CMK (cell line): ENCODE measurements at regions not wholly inside any gene's neighbourhood (a gene's known extent, or its start where the extent isn't known, plus 50 kb on each side); places are given as distances from the start of the nearest gene placed in this dataset.

Experiments used
- DNase-seq: peaks from one replicate; pipeline ENCODE4 v3.0.0-alpha.2; 2010; ENCODE audit warnings: low read depth

DNA sequence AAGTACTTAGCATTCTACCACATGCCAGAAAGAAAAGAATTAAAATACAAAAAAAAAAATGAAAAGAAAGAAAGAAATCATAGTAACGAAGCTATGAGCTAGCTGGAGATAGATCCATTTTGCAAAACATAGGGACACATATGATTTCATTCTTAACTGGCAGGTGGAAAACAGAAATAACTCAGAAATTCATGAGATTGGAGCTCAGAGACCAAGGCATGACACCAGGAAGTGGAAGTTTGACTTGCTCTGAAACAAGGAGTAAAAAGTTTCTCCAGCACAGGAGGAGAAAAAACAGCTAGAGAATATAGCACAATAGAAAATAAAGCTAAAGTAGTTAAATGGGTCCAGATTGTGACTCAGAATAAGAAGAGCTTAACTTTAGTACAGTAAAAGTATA lies 278.1 kb downstream of the ZEB2 start:
- no peak for DNase-seq

DNA sequence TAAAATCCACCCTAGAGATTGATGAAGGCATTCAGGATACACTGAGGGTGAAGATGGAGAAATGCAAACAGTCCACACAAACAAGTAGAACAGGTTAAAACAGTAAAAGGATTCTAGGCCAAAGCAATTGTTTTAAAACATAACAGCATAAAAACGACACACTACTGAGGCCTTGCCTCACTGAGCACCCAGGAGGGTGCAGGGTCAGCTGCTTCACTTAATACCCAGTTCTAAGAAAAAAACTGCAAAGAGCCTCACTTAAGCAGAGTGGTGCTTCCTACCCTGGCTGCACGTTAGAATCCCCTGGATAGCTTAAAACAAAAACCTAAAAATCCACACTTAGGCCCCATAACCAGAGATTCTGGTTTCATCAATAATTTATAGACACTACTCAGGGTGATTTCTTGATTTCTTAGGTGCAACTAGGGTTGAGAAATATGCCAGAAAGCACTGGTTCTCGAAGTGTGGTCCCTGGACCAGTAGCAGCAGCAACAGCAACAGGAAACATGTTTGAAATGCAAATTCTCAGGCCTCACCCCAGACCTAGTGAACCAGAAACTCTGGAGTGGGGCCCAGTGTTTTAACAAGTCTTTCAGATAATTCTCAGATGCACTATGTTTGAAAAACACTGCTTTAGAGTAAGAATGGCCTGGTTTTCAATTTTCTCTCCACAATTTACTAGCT lies 279.1 kb downstream of the ZEB2 start:
- DNase-seq = no peak

DNA sequence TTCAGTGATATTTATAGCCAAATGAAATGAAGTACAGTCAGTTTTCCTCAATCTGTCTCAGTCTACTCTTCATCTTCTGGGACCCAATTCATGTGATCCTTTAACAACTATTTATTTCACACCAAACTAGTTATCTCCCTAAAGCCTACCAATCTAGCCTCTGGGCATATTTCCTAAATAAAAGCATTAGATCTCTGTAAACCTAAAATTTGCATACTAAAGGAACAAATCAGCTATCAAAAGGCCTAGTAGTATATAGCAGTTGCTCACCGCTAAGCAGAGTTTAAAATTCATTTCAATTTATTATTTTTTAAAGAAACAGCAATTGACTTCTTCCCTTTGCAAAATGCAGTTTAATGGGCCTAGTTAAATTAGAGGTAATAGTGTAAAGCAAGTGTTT lies 280.2 kb downstream of the ZEB2 start:
- DNase-seq = no peak

DNA sequence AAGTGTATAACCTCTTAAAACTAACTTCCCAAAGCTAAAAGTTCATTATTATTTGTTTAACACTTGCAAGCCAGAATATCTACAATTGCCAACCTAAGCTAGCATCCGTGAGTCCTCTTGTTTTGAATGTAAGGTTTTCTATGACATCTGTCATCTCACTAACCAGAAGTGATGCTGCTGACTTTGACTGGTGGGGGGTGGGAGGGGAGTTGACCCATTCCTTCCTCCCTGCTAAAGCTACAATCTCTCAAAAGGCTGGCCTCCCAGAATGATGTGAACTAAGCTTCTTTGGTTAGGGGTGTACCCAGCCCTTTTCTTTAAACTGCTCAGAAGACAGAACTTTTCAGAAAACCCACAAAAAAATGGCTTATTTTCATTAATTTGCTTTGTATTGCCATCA lies 280.6 kb downstream of the ZEB2 start:
- DNase-seq = no peak

DNA sequence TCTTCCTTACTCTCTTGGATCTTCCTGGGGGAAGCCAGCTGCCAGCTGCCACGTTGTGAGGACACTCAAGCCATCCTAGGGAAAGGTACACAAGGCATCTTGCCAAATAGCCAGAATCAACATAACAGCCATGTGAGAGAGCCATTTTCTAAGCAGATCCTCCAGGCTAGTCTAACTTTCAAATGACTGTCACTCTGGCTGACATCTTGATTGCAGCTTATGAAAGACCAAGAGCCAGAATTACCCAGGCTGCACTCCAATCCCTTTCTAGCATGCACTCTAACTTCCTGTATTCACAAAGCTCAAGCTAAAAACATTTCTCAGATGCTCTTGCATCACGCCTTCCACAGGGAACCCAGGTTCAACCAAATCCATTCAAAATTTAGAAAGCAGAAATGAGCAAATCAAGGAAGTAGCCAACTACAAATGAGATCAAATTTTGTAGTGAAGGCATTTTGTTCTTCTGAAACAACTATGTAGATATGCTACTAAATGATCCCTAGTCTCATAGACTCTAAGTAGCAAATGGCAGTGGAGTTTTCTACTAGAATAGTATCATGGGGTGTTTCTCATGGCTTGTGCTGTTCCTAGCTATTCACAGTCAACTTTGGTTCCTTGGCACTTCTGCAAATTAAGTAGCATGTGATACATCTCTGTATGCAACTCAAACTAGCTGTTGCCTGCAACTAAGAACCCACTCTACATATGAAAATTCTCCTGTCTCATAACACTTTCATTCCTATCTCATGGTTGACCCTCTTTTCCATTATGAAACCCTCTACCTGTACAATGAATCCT lies 281.9 kb downstream of the ZEB2 start:
- no peak for DNase-seq

DNA sequence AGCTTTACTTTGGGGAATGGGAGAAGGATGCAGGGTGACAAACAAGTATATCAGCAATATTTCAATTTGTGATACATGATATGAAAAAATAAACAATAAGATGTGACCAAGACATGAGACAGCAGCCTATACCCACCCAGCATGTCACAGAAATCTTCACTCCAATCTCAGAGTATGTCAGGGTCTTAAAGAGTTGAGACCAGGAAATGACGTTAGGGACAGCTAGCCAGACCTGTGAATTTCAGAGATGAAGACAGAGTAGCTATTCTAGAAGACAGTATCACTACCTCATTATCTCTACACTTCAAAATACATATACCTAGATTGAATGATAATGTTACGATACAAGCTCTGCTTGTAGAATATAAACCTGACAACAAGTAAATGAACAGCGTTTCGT lies 282.8 kb downstream of the ZEB2 start:
- DNase-seq = no peak

DNA sequence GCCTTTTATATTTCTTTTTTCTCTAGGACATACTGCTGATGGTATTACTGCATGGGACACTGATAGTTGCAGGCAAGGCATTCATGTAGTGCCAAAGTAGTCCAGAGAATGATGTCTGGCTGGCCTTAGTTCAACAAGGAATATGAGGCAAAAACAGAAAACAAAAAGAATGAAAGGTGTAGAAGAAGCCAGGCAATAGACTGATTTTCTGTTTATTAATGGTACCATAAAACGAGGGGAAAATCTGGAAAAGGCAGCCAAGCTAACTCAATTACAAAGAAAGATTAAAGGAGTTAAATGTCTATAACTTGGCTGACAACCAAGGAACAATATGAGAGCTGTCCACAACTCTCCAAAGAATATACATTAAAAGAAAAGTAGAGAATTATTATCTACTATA lies 284.9 kb downstream of the ZEB2 start:
- DNase-seq = no peak

DNA sequence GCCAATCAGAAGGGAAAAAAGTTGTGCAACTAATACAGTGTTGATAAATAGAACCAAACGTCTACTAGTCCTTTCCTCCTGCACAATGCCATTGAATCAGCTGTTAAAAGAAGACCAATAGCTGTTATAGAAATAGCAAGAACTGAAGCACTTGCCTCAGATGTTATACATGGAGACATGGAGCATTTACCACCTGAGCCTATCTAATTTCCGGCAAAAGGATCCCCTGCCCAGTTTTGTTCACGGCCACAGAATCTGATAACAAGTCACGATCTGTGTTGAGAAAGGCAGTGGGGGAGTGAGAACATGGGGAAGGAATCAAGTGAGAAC lies 285.4 kb downstream of the ZEB2 start:
- DNase-seq = no peak

DNA sequence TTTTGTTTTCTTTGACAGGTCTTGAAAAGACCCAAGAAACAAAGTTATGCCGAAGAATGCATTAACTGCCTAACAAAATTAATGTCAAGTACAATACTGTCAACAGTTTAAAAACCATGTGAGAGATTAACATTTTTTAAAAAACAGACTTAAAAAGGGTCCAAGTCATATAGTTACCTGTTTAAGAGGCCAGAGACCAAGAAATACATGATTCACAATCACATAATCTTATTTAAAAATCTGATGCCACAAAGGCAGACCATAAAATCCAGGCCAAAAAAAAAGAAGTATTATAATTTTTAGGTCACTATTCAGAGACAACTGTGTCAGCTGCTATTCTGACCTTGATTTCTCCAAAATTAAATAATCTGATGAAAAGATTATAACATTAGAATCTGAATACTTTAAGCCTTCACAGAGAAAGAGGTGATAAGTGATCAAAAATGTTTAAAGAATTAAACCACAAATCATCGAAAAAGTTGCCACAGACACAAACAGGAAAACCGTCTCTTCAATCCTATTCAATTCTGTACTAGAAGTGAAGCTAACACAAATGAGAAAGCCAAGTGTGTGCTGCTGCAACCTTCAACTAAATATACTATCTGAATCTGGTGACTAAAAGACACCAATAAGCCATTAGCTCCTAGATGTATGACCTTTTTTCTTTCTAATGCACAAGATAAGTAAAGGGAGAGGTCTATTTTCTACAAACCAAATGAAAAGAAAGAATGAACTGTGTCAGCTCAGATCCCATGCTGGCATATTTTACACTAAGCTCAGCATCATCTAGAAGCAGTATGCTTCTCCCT lies 286.0 kb downstream of the ZEB2 start:
- DNase-seq = no peak

DNA sequence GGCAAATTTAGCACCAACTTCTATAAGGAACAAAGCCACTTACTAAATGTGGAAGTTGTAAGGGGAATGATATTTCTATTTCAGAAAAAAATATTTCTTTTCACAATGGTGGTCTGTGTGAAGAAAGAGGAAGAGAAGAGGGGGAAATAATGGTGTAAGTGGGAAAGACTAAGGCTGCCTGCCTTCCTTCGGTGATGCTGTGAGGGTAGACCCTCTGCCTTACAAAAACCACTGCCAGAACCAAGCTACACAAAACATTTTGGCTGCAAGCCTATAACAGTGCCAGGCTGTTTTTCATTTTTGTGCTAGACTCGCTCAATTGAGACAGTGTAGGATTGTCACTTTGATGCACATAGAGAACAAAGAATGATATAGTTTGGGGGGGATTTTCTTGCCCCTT lies 286.6 kb downstream of the ZEB2 start:
- no peak for DNase-seq

DNA sequence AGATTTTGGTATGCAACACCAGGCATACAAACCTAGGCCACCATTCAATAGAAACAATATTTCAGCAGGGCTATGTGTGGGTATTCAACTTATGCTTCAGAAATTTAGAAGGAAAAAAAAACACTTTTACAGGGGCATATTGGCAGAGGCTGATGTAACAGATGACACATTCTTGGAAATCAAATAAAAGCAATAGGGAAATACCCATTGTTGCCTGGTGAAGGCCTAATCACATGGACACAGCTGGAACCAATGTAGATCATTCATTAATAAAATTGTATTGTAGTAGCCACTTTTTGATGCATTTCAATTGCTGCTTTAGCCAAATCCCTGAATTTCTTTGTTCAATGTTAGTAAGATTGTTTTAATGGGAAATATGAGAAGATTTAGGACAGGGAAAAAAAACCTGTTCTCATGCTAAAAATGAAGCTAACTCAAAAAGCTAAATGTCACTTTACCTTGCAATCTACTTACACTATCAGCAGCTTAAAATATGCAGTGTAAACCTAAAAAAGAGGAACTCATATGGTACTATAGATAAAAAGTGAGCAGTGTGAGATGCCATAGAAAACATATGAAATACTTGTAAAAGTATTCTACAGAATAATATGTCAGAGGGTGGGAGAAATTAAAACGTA lies 289.4 kb downstream of the ZEB2 start:
- DNase-seq = peak; percentile 30

DNA sequence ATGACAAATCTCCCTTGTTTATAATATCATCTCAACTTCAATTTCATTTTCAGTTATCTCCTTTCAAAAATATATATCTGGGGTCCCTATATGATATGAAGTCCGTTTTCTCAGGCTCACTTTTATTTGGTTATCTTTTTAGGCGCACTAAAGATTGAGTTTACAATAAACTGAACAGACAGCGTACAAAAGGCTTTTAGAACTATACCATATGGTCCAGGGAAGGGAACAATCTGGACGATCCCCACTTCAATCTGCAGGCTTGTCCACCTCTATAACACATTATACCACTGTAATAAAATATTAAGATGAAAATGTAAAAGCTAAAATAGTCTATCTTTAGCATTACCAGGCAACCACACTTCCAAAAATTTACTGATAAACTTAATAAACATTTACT lies 289.9 kb downstream of the ZEB2 start:
- DNase-seq = no peak

DNA sequence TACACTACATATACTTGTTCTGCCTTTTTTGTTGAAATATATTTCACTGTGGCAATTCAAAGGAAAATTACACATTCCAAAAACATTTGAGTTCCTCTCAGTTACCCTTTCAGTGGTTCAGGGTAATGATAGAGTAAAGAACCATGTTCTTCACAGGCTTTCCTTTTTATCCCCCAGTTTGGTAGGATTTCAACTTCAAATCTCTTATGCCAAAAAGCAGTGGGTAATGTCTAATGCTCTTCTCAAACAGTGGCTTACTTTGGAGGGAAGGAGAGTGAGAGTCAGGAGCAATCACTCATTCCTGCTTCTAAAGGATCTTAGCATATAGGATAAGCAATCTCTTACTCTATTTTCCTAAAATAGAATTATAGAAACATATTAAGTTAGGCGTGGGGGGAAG lies 290.6 kb downstream of the ZEB2 start:
- DNase-seq = no peak

DNA sequence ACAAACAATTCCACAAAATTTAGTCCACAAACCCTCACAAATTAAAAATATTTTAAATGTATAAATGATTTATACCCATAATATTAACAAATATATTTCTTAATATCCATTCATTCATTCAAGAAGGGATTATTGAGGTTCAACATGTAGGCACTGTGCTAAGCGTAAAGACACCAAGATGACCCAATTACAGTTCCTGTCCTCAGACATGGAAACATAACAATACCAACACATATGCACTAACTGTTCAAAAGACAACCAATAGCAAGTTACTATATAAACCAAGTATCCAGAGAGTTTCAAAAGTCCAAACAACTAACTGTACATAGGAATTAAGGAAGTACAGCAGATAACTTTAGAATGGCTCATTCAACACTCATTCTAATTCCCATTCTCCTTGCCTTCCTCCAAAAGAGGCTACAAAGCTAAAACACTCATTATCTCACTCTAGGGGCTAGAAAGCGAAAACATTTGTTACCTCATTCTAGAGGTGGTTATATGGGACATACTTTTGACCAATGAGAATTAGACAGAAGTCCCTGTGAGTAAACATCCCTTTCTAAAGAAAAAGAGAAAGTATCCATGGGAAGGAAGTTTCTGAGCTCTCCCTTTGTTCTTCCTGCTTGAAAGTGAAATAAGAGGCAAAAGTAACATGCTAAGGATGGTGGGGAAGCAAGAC lies 292.4 kb downstream of the ZEB2 start:
- no peak for DNase-seq

DNA sequence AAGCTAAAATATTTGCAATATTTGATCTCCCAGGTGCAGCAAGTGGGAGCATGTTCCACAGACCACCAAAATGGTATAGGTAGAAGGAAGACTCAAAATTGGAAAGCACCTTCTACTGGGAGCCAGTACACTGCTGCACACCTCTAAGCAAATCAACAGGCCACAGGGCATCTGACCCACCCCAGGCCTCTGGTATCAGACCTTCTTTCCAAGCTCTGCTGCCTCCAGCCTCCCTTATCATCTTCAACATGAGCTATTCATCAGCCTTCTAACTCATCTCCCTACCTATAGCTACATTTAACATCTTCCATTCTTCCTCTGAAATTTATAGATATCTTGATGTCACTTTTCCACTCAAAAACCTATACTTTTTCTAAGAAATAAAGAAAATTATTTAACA lies 294.8 kb downstream of the ZEB2 start:
- DNase-seq = no peak

DNA sequence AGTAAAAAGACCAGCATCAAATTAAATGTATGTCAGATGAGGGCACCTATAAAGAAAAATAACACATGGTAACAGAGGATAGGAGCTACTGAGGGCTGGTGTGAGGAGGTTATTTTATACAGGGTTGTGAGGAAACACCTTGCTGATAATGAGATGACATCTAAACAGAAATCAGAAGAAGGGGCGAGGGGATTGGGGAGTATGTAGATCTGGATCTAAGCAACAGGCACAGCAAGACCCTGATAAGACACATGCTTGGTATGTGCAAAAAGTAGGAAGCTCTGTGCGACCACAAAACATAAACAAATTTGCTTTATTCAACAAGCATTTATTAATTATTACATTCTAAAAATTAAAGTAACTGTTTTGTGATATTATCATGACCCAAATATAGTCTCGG lies 295.4 kb downstream of the ZEB2 start:
- DNase-seq = peak; percentile 22

DNA sequence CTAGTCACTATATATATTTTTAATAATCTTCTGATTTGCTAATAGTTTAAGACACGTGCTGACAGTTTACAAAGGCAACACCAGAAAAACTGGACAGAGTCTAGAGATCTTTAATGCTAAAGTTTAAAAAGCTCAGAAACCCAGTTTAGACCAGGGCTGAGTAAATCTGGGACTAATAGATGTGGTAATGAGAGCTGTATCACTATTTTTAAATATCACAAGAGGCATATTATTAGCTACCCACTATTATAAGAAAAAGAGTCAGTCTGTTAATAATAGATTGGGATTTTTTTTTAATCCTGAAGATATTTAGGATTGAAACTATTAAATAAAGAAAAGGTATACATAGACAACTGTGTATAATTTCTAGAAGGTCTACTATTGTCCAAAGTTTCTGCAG lies 299.9 kb downstream of the ZEB2 start:
- DNase-seq = no peak

DNA sequence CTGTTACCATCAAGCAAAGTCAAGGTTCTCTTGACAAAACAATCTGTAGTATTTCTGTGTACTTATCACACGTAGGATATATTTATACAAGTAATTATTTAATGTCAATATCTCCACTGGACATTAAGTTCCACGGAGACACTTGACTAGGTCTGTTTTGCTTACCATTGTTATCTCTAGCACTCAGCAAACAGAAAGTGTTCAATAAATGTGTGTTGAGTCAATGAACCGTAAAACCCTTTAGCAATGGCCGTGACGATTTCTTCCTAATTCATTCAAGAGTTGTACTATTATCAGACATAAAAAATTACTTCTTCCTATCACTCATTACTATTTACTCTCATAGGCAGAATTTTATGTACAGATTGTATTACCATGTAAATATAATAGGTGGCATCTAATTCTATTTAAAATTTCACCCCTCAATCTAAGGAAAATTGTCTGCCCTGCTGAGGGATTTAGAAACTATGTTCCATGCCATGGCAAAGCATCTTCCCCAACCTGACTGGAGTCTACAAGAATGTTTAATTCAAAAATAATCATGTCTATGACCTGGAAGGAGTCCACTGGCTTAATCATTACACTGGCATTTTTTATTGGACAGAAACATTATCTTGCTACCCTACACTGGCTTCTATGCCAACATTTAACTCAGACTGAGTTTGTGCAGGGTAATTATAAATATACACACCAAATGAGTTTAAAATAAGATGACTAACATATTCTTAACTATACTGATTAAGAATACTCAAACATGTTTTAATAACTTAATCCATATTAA lies 301.9 kb downstream of the ZEB2 start:
- no peak for DNase-seq

DNA sequence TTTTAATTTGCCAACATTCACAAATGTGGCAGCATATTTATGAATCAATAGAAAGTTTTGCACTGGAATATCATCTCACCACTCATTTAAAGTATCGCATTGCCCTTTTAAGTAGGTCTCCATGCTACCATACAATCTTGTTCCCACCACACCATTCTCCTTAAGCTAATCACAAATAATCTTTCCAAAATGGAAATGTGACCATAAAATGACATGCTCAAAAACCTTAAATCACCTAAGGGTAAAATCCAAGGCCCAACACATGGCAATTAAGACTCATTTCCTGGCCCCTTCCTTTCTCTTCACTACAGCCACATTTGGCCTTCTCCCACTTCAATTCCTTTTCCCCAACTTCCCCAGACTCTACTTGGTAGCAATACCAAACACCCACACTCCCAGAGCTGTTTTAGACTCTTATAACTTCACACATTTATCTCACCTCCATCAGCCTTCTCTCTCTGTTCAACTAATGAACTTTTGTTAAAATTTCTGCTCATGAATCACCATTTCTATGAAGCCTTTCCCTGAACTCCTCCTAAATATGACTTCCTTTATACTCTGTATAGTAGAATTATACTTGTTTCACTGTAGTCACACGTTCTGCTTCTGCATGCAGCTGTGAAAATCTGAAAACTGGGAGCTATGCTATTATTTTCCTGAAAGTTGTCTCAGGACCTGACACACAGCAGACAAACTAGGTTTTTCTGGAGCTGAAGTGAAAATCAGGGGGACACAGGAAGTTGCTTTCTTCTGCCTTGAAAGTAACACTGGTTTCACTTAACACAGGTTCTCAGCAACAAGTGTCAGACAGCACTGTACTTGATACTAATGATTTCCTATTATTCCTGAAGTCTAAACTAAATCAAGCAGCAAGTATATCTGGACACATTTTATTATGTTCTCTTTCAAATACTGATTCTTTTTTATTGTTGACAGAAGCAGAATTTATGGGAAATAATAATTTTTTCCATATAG lies 303.9 kb downstream of the ZEB2 start:
- no peak for DNase-seq

DNA sequence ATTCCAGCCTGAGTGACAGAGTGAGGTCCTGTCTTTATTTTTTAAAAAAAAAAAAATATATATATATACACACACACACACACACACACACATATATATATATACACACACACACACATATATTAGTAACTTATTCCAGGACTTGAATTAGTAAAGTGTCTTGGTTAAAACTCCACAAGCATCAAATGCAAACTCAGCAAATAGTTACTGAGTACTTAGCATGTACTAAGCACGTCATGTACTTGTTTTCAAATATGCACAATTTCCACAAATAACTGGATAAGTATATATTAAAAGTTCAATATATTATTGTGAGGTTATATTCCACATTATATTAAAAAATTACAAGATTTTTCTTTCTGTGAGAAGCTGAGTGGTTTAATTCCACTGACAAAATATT lies 304.7 kb downstream of the ZEB2 start:
- no peak for DNase-seq
